WTC11 (cell line): ENCODE measurements at regions not wholly inside any gene's neighbourhood (a gene's known extent, or its start where the extent isn't known, plus 50 kb on each side); places are given as distances from the start of the nearest gene placed in this dataset.

Source experiments
- ATAC-seq: fragments of 200-7000 bp; cut with Tn5 transposase; 2 replicates; pipeline ENCODE4 v1.10.0; 2021; ENCODE audit warnings: mild to moderate bottlenecking, moderate library complexity
- CTCF ChIA-PET: fragments of 300-600 bp; sonication (Branson Sonifier 250); formaldehyde crosslinking; loops from one replicate; lab custom pipeline; 2021; ENCODE audit warnings: antibody characterized with exemption; lab: Charles Lee
- POLR2A ChIA-PET: fragments of 350-600 bp; sonication (Branson Sonifier 250); formaldehyde crosslinking; loops from one replicate; lab custom pipeline; 2021; ENCODE audit warnings: antibody characterized with exemption; lab: Charles Lee
- DNase-seq: peaks from one replicate; pipeline ENCODE4 v3.0.0; 2021; ENCODE audit warnings: low spot score
- H3K27ac Mint-ChIP-seq: 2 replicates; pipeline ENCODE4 v1.8.0; 2021; ENCODE audit warnings: mixed read lengths
- H3K27me3 Mint-ChIP-seq: 2 replicates; pipeline ENCODE4 v1.8.0; 2021; ENCODE audit warnings: low read depth, mild to moderate bottlenecking, moderate library complexity, mixed read lengths
- H3K36me3 Mint-ChIP-seq: 2 replicates; pipeline ENCODE4 v1.8.0; 2021; ENCODE audit warnings: mixed read lengths
- H3K4me1 Mint-ChIP-seq: 2 replicates; pipeline ENCODE4 v1.8.0; 2022; ENCODE audit warnings: mixed read lengths
- H3K4me3 Mint-ChIP-seq: 2 replicates; pipeline ENCODE4 v1.8.0; 2021; ENCODE audit warnings: mild to moderate bottlenecking, moderate library complexity, mixed read lengths
- H3K9me3 Mint-ChIP-seq: 2 replicates; pipeline ENCODE4 v1.8.0; 2021; ENCODE audit warnings: mixed read lengths
- ATF1 ChIP-seq: sonication (generic); formaldehyde crosslinking; IDR thresholded peaks from 2 replicates; pipeline ENCODE4 v1.8.1; 2023; ENCODE audit warnings: mild to moderate bottlenecking, moderate library complexity, missing genetic modification reagents
- E2F1 ChIP-seq: sonication (generic); formaldehyde crosslinking; IDR thresholded peaks from 2 replicates; pipeline ENCODE4 v1.8.0; 2022; ENCODE audit warnings: mild to moderate bottlenecking, missing genetic modification reagents
- EMX1 ChIP-seq: fragments of 250-450 bp; sonication (Bioruptor Pico); IDR thresholded peaks from 2 replicates; pipeline ENCODE4 v1.8.0; 2021; ENCODE audit warnings: mild to moderate bottlenecking
- FOXJ3 ChIP-seq: sonication (generic); formaldehyde crosslinking; IDR thresholded peaks from 2 replicates; pipeline ENCODE4 v1.9.0; 2021; ENCODE audit warnings: missing genetic modification reagents, mild to moderate bottlenecking, borderline replicate concordance
- HMGXB4 ChIP-seq: sonication (generic); formaldehyde crosslinking; IDR thresholded peaks from 2 replicates; pipeline ENCODE4 v1.8.1; 2023; ENCODE audit warnings: mild to moderate bottlenecking, moderate library complexity, missing genetic modification reagents
- NFATC4 ChIP-seq: fragments of 250-450 bp; sonication (Bioruptor Pico); IDR thresholded peaks from 2 replicates; pipeline ENCODE4 v1.9.0; 2021; ENCODE audit warnings: mild to moderate bottlenecking
- NFE2L1 ChIP-seq: sonication (generic); formaldehyde crosslinking; IDR thresholded peaks from 2 replicates; pipeline ENCODE4 v1.8.1; 2023; ENCODE audit warnings: missing genetic modification reagents
- PREB ChIP-seq: sonication (generic); formaldehyde crosslinking; IDR thresholded peaks from 2 replicates; pipeline ENCODE4 v1.8.1; 2022; ENCODE audit warnings: mild to moderate bottlenecking, missing genetic modification reagents, moderate library complexity, borderline replicate concordance
- SMAD4 ChIP-seq: sonication (generic); formaldehyde crosslinking; IDR thresholded peaks from 2 replicates; pipeline ENCODE4 v1.8.0; 2022; ENCODE audit warnings: mild to moderate bottlenecking, missing genetic modification reagents
- TEAD1 ChIP-seq: sonication (generic); formaldehyde crosslinking; IDR thresholded peaks from 2 replicates; pipeline ENCODE4 v1.8.0; 2022; ENCODE audit warnings: mild to moderate bottlenecking, missing genetic modification reagents
- USF1 ChIP-seq: sonication (generic); formaldehyde crosslinking; IDR thresholded peaks from 2 replicates; pipeline ENCODE4 v1.8.0; 2022; ENCODE audit warnings: mild to moderate bottlenecking, missing genetic modification reagents
- ZNF232 ChIP-seq: sonication (generic); formaldehyde crosslinking; IDR thresholded peaks from 2 replicates; pipeline ENCODE4 v1.8.0; 2022; ENCODE audit warnings: mild to moderate bottlenecking, missing genetic modification reagents
- ZNF396 ChIP-seq: fragments of 250-450 bp; sonication (Bioruptor Pico); IDR thresholded peaks from 2 replicates; pipeline ENCODE4 v1.8.0; 2021; ENCODE audit warnings: mild to moderate bottlenecking, moderate library complexity, borderline replicate concordance
- TF ChIP-seq, protein P1 (sequence below): sonication (generic); formaldehyde crosslinking; IDR thresholded peaks from 2 replicates; pipeline ENCODE4 v1.8.1; 2023; ENCODE audit warnings: mild to moderate bottlenecking, missing genetic modification reagents
- TF ChIP-seq, protein P2 (sequence below): fragments of 200-600 bp; IDR thresholded peaks from 2 replicates; pipeline ENCODE4 v1.8.0; 2022; ENCODE audit warnings: antibody characterized with exemption
- TF ChIP-seq, protein P3 (sequence below): sonication (generic); formaldehyde crosslinking; IDR thresholded peaks from 2 replicates; pipeline ENCODE4 v1.8.1; 2022; ENCODE audit warnings: missing genetic modification reagents, borderline replicate concordance
- TF ChIP-seq, protein P4 (sequence below): sonication (generic); formaldehyde crosslinking; IDR thresholded peaks from 2 replicates; pipeline ENCODE4 v1.8.1; 2023; ENCODE audit warnings: mild to moderate bottlenecking, missing genetic modification reagents, moderate library complexity

DNA sequence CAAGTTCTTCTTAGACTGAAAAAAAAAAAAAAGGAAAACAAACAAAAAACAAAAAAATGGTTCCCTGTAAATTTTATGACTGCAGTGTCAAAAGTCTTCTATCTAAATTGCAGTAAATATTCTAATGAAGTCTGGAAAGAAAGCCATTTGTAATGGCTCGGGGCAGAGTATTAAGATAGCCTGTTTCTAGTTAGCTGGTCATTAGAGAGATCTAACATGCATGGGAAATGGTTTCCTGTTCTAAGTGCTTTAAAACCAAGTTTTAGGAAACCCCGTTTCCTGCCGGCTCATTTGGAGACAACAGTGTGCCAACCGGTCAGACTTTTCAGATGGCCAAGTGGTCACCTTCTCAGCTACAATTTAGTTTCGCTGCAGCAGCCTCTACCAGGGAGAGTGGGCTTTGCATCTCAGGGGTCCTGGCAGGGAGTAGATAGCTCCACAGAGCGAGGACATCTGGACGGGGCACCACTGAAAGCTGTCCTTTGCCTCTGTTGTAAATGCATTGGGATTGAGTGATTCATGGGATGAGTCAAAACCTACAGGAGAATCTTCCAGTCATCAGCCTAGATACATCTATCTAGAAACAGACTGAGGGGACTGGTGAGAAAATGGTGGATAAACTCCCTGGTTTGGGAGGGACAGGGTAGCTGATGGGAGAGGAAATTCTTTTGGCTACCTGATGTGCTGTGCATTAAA, 473.2 kb upstream of the SALL1 start (continued):
- TF ChIP-seq, protein P1, sequence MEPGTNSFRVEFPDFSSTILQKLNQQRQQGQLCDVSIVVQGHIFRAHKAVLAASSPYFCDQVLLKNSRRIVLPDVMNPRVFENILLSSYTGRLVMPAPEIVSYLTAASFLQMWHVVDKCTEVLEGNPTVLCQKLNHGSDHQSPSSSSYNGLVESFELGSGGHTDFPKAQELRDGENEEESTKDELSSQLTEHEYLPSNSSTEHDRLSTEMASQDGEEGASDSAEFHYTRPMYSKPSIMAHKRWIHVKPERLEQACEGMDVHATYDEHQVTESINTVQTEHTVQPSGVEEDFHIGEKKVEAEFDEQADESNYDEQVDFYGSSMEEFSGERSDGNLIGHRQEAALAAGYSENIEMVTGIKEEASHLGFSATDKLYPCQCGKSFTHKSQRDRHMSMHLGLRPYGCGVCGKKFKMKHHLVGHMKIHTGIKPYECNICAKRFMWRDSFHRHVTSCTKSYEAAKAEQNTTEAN (CRISPR knock-in tag): no peak

DNA sequence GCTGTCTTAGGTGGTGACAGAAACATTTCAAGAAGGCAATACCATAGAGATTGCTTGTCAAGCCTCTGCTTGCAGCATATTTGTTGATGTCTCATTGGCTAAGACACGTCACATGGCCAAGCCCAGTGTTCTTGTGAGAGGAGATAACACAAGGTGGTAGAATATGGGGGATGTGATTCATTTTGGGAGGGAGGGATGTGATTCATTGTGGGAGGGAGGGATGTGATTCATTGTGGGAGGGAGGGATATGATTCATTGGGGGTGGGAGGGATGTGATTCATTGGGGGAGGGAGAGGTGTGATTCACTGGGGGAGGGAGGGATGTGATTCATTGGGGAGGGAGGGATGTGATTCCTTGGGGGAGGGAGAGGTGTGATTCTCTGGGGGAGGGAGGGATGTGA, 470.5 kb upstream of the SALL1 start:
- no peak overlapping the region for H3K4me3 Mint-ChIP-seq

DNA sequence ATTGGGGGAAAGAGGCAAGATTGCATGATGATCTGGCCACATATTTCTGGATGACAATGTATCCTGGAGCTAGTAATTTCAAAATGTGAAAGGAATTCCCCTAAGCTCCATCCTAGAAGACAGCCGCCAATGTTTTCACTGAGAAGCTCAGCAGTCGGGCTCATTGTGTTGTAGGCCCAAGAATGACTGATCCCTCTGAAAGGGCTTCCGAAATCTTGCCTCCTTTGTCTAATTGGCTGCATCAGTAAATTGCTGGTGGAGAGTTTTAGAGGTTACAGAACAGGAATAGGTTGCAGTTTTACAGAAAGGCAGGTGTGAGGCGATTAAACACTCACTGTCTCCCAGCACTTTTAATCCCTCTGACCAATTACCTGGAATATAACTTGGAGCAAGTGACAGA, 464.1 kb upstream of the SALL1 start:
- H3K4me3 Mint-ChIP-seq: no peak overlapping the region
- H3K27ac Mint-ChIP-seq: no peak overlapping the region
- POLR2A ChIA-PET: no interaction called here
- DNase-seq (no peak), ATAC-seq (no peak; the same call in 1 of the 2 replicates)
- no peaks in the 10 kb centered on the region for H3K36me3 Mint-ChIP-seq
- H3K9me3 Mint-ChIP-seq: peaks cover 3% of the 10 kb centered on the region; the same call in 1 of the 2 replicates
- peaks cover 20% of the 10 kb centered on the region for H3K4me1 Mint-ChIP-seq
- CTCF ChIA-PET: no interaction called here
- no peaks in the 10 kb centered on the region for H3K27me3 Mint-ChIP-seq
- TF ChIP-seq, protein P2, sequence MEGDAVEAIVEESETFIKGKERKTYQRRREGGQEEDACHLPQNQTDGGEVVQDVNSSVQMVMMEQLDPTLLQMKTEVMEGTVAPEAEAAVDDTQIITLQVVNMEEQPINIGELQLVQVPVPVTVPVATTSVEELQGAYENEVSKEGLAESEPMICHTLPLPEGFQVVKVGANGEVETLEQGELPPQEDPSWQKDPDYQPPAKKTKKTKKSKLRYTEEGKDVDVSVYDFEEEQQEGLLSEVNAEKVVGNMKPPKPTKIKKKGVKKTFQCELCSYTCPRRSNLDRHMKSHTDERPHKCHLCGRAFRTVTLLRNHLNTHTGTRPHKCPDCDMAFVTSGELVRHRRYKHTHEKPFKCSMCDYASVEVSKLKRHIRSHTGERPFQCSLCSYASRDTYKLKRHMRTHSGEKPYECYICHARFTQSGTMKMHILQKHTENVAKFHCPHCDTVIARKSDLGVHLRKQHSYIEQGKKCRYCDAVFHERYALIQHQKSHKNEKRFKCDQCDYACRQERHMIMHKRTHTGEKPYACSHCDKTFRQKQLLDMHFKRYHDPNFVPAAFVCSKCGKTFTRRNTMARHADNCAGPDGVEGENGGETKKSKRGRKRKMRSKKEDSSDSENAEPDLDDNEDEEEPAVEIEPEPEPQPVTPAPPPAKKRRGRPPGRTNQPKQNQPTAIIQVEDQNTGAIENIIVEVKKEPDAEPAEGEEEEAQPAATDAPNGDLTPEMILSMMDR: no peak
- TF ChIP-seq HMGXB4 (CRISPR knock-in tag): no peak
- no peak for TF ChIP-seq USF1
- TF ChIP-seq NFATC4 (CRISPR knock-in tag): no peak
- TF ChIP-seq, protein P3, sequence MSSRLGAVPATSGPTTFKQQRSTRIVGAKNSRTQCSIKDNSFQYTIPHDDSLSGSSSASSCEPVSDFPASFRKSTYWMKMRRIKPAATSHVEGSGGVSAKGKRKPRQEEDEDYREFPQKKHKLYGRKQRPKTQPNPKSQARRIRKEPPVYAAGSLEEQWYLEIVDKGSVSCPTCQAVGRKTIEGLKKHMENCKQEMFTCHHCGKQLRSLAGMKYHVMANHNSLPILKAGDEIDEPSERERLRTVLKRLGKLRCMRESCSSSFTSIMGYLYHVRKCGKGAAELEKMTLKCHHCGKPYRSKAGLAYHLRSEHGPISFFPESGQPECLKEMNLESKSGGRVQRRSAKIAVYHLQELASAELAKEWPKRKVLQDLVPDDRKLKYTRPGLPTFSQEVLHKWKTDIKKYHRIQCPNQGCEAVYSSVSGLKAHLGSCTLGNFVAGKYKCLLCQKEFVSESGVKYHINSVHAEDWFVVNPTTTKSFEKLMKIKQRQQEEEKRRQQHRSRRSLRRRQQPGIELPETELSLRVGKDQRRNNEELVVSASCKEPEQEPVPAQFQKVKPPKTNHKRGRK (CRISPR knock-in tag): no peak
- no peak for TF ChIP-seq ZNF232 (CRISPR knock-in tag)
- TF ChIP-seq ATF1 (CRISPR knock-in tag): no peak
- no peak for TF ChIP-seq FOXJ3
- TF ChIP-seq E2F1 (CRISPR knock-in tag): no peak
- no peak for TF ChIP-seq SMAD4 (CRISPR knock-in tag)

More for the DNA sequence above, 470.5 kb upstream of the SALL1 start:
- no peaks in the 10 kb centered on the region for H3K36me3 Mint-ChIP-seq
- ATAC-seq (no peak), DNase-seq (no peak)
- H3K27me3 Mint-ChIP-seq: peaks cover 10% of the 10 kb centered on the region
- TF ChIP-seq EMX1 (CRISPR knock-in tag) (no peak), PREB (CRISPR knock-in tag) (no peak), NFE2L1 (CRISPR knock-in tag) (no peak), ZNF396 (CRISPR knock-in tag) (no peak), TEAD1 (CRISPR knock-in tag) (no peak), USF1 (0 out of 2 replicates have a peak, but pooled peaks have one; percentile 46)
- TF ChIP-seq, protein P4, sequence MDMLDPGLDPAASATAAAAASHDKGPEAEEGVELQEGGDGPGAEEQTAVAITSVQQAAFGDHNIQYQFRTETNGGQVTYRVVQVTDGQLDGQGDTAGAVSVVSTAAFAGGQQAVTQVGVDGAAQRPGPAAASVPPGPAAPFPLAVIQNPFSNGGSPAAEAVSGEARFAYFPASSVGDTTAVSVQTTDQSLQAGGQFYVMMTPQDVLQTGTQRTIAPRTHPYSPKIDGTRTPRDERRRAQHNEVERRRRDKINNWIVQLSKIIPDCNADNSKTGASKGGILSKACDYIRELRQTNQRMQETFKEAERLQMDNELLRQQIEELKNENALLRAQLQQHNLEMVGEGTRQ (CRISPR knock-in tag): peak; percentile 58
- H3K27ac Mint-ChIP-seq: no peak overlapping the region
- peaks cover 27% of the 10 kb centered on the region for H3K4me1 Mint-ChIP-seq
- H3K9me3 Mint-ChIP-seq: peaks cover 6% of the 10 kb centered on the region; the same call in 1 of the 2 replicates
- ChIA-PET POLR2A (no interaction called here), CTCF (no interaction called here)
